AG10803 (cell line): ENCODE measurements at regions not wholly inside any gene's neighbourhood (a gene's known extent, or its start where the extent isn't known, plus 50 kb on each side); places are given as distances from the start of the nearest gene placed in this dataset.

Source experiments
- DNase-seq: peaks from one replicate; pipeline ENCODE4 v3.0.0; 2010; ENCODE audit warnings: low read depth
- H3K4me3 ChIP-seq: 2 replicates; pipeline ENCODE4 v1.5.1; 2011; ENCODE audit warnings: mild to moderate bottlenecking, low read length, control low read depth
- TF ChIP-seq, protein P1 (sequence below): conservative IDR thresholded peaks from 2 replicates; pipeline ENCODE4 v1.5.1; 2011; ENCODE audit warnings: mild to moderate bottlenecking, low read length, control low read depth, inconsistent platforms

DNA sequence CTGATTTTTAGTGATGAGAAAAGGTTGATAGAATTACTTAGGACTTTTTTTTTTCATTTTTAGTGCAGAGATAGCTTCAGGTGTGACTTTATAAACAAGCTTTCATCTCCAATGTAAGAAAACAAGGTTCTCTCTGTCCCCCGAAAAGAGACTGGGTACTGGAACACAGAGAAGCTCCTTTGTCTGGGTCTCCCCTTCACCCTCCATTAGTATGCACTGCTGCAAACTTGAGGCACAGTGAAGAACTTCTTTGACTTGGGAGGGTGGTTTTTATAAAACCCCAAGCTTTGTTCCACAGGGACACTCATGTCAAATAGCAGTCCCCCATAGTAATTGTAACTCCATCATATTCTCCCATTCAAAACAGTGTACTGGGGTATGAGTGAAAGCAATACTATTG is 93.5 kb upstream of the SOX2 start:
- DNase-seq = no peak
- TF ChIP-seq, protein P1, sequence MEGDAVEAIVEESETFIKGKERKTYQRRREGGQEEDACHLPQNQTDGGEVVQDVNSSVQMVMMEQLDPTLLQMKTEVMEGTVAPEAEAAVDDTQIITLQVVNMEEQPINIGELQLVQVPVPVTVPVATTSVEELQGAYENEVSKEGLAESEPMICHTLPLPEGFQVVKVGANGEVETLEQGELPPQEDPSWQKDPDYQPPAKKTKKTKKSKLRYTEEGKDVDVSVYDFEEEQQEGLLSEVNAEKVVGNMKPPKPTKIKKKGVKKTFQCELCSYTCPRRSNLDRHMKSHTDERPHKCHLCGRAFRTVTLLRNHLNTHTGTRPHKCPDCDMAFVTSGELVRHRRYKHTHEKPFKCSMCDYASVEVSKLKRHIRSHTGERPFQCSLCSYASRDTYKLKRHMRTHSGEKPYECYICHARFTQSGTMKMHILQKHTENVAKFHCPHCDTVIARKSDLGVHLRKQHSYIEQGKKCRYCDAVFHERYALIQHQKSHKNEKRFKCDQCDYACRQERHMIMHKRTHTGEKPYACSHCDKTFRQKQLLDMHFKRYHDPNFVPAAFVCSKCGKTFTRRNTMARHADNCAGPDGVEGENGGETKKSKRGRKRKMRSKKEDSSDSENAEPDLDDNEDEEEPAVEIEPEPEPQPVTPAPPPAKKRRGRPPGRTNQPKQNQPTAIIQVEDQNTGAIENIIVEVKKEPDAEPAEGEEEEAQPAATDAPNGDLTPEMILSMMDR = no peak
- no peak overlapping the region for H3K4me3 ChIP-seq

DNA sequence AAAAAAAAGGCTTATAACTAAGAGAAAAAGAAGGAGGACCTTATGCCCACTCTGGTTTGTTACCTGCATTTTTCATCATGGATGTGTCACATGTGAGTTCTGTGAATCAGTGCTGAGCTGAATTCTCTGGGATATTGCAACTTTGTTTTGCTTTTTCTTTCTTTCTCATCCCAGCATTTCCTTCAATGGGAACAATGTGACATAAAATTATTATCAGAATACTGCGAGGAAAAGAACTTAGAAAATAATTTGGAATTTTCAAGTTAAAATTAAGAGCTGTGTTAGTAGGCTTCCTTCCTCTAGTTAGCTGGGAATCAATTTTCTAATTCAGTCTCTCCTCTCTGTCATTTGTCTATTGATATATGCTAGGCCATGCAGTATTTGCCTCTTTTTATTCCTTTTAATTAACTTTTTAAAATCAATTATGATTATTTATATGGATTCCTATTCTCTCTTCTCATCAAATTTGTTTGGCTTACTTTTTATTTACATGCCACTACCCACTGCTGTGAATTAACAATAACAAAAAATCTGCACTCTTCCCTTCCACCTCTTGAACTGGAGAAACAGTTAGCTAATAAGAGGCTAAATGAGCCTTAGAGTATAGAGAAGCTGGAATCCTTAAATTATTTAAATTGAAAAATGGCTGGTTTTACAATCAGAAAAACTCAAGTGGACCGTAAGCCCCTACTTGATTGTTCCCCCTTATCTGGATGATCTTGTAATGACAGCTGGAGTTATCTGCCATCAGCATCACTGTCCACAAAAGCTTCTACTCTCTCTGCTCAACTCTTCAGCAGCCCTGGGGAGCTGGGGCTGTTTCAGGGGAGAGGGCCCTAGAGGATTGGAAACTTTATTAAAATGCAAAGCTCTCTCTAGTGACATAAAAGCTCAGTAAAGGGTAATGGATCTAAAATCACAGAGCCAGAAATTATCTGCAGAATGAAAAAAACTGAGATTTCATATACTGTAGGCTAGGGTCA is 95.3 kb upstream of the SOX2 start:
- no peak overlapping the region for H3K4me3 ChIP-seq
- no peak for DNase-seq
- TF ChIP-seq, protein P1 = no peak

DNA sequence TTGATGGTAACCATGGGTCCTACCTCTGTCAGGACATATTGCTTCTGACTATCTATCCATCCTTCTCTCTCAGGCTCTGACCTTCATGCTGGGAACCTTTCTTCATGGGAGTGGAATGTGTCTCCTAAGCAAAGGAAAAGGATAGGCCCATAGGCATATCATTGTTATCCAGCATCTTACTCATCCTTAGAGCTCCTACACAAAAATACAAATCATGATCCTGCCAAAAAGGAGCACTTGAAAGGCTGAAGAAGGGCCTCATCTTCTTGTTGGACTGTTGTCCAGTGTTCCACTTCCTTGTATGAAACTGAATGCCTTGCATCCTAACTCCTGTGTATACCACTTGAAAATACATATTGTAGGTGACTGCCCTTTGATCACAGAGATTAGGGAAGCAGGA is 96.1 kb upstream of the SOX2 start:
- H3K4me3 ChIP-seq = no peak overlapping the region
- no peak for DNase-seq
- TF ChIP-seq, protein P1 = no peak

DNA sequence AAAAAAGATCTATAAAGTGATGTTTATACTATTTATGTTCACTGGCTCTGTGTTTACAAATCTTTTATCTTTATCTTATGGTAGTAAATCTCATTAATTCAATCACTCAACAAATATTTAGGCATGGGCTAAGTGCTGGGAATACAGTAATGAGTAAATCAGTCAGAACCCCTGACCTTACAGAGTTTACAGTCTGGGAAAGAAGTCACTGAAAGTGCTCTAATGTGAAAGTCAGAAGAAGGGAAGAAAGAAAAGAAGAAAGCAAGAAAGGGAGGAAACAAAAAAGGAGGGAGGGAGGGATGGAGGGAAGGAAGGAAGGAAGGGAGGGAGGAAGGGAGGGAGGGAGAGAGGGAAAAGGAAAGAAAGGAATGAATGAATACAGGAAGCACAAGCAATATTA is 96.8 kb upstream of the SOX2 start:
- DNase-seq = no peak
- no peak overlapping the region for H3K4me3 ChIP-seq
- TF ChIP-seq, protein P1 = no peak

DNA sequence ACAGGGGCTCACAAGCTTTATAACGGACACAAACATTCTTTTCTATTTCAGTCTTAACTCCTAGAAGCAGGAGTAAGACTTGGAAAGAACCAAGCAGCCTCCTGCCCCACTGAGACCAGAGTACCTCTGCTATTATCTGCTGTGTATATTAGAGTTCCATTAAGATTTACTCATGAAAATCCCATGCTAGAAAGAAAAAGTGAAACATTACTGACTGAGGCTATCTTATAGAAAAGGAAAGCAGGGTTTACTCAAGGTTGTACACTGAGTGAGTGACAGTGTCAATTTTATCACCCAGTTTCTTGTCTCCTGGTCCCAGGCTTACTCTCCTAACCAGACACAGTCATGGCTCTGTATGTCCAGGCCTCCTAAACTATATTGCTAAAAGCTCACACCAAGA is 97.9 kb upstream of the SOX2 start:
- no peak for DNase-seq
- no peak overlapping the region for H3K4me3 ChIP-seq
- TF ChIP-seq, protein P1 = no peak

DNA sequence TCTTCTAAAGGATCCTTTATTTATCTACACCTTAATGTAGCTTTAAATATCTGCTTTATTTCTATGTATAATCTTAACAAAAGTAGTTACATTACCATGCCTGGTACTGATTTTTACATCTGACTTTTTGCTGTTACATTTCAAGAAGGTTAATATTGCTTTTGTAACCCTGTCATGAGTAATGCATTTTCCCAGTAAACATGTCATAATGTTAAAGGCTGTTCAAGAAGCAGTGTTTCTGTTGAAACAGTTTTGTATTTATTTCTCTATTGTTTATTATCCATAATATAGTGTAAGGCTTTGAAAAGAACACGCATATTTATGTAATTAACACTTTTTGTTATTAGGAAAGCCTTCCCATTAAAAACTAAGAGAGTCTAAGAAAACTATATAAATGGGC is 98.5 kb upstream of the SOX2 start:
- H3K4me3 ChIP-seq = no peak overlapping the region
- DNase-seq = no peak
- TF ChIP-seq, protein P1 = no peak

DNA sequence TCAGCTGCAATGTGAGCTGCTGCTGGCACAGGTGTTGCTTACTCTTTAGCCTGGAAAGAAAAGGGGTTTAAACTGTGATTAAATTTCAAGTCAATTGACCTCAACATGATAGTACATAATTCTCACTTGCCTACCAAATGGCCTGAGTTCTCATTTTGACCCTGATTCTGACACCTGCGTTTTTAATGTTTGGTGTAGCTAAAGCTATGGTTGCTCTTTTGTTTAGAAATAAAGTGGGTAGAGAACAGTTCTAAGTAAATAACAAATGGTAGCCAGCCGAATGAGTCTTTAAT is 100.8 kb upstream of the SOX2 start:
- DNase-seq = no peak
- H3K4me3 ChIP-seq = no peak overlapping the region
- TF ChIP-seq, protein P1 = no peak
